ENCODE measurements at regions not wholly inside any gene's neighbourhood (a gene's known extent, or its start where the extent isn't known, plus 50 kb on each side); places are given as distances from the start of the nearest gene placed in this dataset.

- H3K4me1 Mint-ChIP-seq = peaks cover 6% of the 10 kb centered on the region
- H3K27ac ChIP-seq (ENCODE audit: low read depth, low read length) = no peak overlapping the region
- H3K4me3 Mint-ChIP-seq = no peak overlapping the region
- H3K9me3 ChIP-seq (ENCODE audit: control insufficient read depth, low read length) = peaks cover 6% of the 10 kb centered on the region
- no peaks in the 10 kb centered on the region for H3K36me3 ChIP-seq (ENCODE audit: control insufficient read depth, insufficient read depth, low read length)
- peak; percentile 73 for DNase-seq
- H3K9me3 Mint-ChIP-seq = peaks cover 2% of the 10 kb centered on the region
- H3K4me1 ChIP-seq (ENCODE audit: control insufficient read depth, insufficient read depth, low read length) = peaks cover 2% of the 10 kb centered on the region
- H3K9ac ChIP-seq (ENCODE audit: extremely low read depth, low read length, poor library complexity, severe bottlenecking) = peak overlapping the region; percentile 40
- 48% methylated on average over 1 of the region's 1 CpG; no CpG with 5 or more reads in 1 of the 2 experiments for WGBS, 2 experiments (ENCODE audit: insufficient coverage in 1 of 2, insufficient read length in 1 of 2)
- H3K36me3 Mint-ChIP-seq (ENCODE audit: low read depth) = no peaks in the 10 kb centered on the region
- no peaks in the 10 kb centered on the region for H3K27me3 ChIP-seq (ENCODE audit: control insufficient read depth, insufficient read depth, low read length, poor library complexity, severe bottlenecking)
- peak overlapping the region; percentile 99 for H3K27ac Mint-ChIP-seq
- TF ChIP-seq CTCF (conservative IDR thresholded peaks at IDR 0.05) = no peak
- no peaks in the 10 kb centered on the region for H3K27me3 Mint-ChIP-seq (ENCODE audit: insufficient read depth)
- H3K4me3 ChIP-seq (ENCODE audit: low read length) = no peak overlapping the region
Measured at GRCh38 chr9:24436761-24437160, 108.9 kb downstream of the IZUMO3 start.

DNA sequence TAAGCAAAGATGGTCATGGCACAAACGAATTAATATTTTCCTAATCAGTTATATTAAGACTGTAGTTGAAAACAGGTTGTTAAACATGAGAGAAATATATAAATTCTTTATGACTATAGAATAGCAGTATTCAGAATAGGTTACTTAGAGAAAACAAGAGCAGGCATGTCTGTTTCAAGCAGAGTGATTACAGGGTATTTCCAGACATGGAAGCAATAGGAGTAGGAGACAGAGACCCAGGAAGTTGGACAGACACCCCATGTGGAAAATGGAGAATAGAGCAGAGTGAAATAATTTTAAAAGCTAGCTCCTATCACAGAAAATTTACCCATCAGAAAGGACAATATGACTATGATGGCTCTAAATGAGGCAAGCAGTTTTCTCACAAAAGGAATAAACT is 111.5 kb downstream of the IZUMO3 start:
- no peak for TF ChIP-seq CTCF (conservative IDR thresholded peaks at IDR 0.05)
- peaks cover 2% of the 10 kb centered on the region for H3K9me3 Mint-ChIP-seq
- Histone ChIP-seq H3K4me3 (ENCODE audit: low read length) (no peak overlapping the region), H3K36me3 (ENCODE audit: control insufficient read depth, insufficient read depth, low read length) (no peaks in the 10 kb centered on the region), H3K27me3 (ENCODE audit: control insufficient read depth, insufficient read depth, low read length, poor library complexity, severe bottlenecking) (no peaks in the 10 kb centered on the region), H3K9me3 (ENCODE audit: control insufficient read depth, low read length) (peaks cover 6% of the 10 kb centered on the region), H3K27ac (ENCODE audit: low read depth, low read length) (no peak overlapping the region), H3K4me1 (ENCODE audit: control insufficient read depth, insufficient read depth, low read length) (peaks cover 2% of the 10 kb centered on the region), H3K9ac (ENCODE audit: extremely low read depth, low read length, poor library complexity, severe bottlenecking) (no peak overlapping the region)
- H3K36me3 Mint-ChIP-seq (ENCODE audit: low read depth) = no peaks in the 10 kb centered on the region
- DNase-seq = no peak
- peaks cover 6% of the 10 kb centered on the region for H3K4me1 Mint-ChIP-seq
- no peaks in the 10 kb centered on the region for H3K27me3 Mint-ChIP-seq (ENCODE audit: insufficient read depth)
- H3K27ac Mint-ChIP-seq = no peak overlapping the region
- 60% methylated on average over 1 of the region's 1 CpG; no CpG with 5 or more reads in 1 of the 2 experiments for WGBS, 2 experiments (ENCODE audit: insufficient coverage in 1 of 2, insufficient read length in 1 of 2)
- H3K4me3 Mint-ChIP-seq = no peak overlapping the region

- no peaks in the 10 kb centered on the region for H3K4me1 ChIP-seq (ENCODE audit: control insufficient read depth, insufficient read depth, low read length)
- Mint-ChIP-seq H3K27ac (no peak overlapping the region), H3K36me3 (ENCODE audit: low read depth) (no peaks in the 10 kb centered on the region), H3K4me3 (no peak overlapping the region), H3K4me1 (peaks cover 9% of the 10 kb centered on the region), H3K9me3 (no peaks in the 10 kb centered on the region), H3K27me3 (ENCODE audit: insufficient read depth) (no peaks in the 10 kb centered on the region)
- no peak overlapping the region for H3K4me3 ChIP-seq (ENCODE audit: low read length)
- no peak for DNase-seq
- no peak overlapping the region for H3K9ac ChIP-seq (ENCODE audit: extremely low read depth, low read length, poor library complexity, severe bottlenecking)
- no peak overlapping the region for H3K27ac ChIP-seq (ENCODE audit: low read depth, low read length)
- 95 to 100% methylated on average over 1 of the region's 1 CpG for WGBS, 2 experiments (ENCODE audit: insufficient coverage in 1 of 2, insufficient read length in 1 of 2)
- no peaks in the 10 kb centered on the region for H3K27me3 ChIP-seq (ENCODE audit: control insufficient read depth, insufficient read depth, low read length, poor library complexity, severe bottlenecking)
- TF ChIP-seq CTCF (conservative IDR thresholded peaks at IDR 0.05) = no peak
- no peaks in the 10 kb centered on the region for H3K9me3 ChIP-seq (ENCODE audit: control insufficient read depth, low read length)
- H3K36me3 ChIP-seq (ENCODE audit: control insufficient read depth, insufficient read depth, low read length) = no peaks in the 10 kb centered on the region
Measured at GRCh38 chr9:24416136-24416535, 129.6 kb downstream of the IZUMO3 start.
